Testis (tissue), 2 donors: ENCODE measurements at regions not wholly inside any gene's neighbourhood (a gene's known extent, or its start where the extent isn't known, plus 50 kb on each side); places are given as distances from the start of the nearest gene placed in this dataset.

Experiments used
- DNase-seq: peaks from one replicate; pipeline ENCODE4 v3.0.0-alpha.2; 2019
- H3K27ac ChIP-seq, 2 donors: fragments of 200-600 bp; sonication (generic); one replicate each; pipeline ENCODE4 v1.5.1; 2019
- H3K27me3 ChIP-seq: fragments of 200-600 bp; sonication (generic); one replicate; pipeline ENCODE4 v1.5.1; 2019
- H3K36me3 ChIP-seq: fragments of 200-600 bp; sonication (generic); one replicate; pipeline ENCODE4 v1.5.1; 2017; ENCODE audit warnings: low read depth; ENCODE audit errors: missing control alignments
- H3K4me1 ChIP-seq: fragments of 200-600 bp; sonication (generic); one replicate; pipeline ENCODE4 v1.5.1; 2019
- H3K4me3 ChIP-seq, 2 donors: fragments of 200-600 bp; sonication (generic); one replicate each; pipeline ENCODE4 v1.5.1; 2017 to 2019
- H3K9me3 ChIP-seq: fragments of 200-600 bp; sonication (generic); one replicate; pipeline ENCODE4 v1.5.1; 2017
- POLR2A ChIP-seq: fragments of 450-650 bp; IDR thresholded peaks from one replicate; pipeline ENCODE4 v1.6.1; 2017; ENCODE audit warnings: antibody characterized with exemption, mild to moderate bottlenecking, moderate library complexity
- WGBS, 2 donors: methylation state at CpG; one replicate each; pipeline ENCODE4 v1.1.5; 2018; 5-methylcytosine and 5-hydroxymethylcytosine counted together
- intact Hi-C: fragments of 100-400 bp; cut with DNase I; formaldehyde crosslinking; loops from one replicate; pipeline ENCODE4 v1.15.1; 2023; ENCODE audit warnings: low total_unique reads
- TF ChIP-seq, protein P1 (sequence below), 3 experiments: fragments of 450-650 bp in 2 of 3; fragments of 200-600 bp in 1 of 3; sonication (generic) in 1 of 3; IDR thresholded peaks; one replicate each; pipeline ENCODE4 v1.5.1; 2016 to 2019; ENCODE audit warnings: antibody characterized with exemption in 3 of 3, mild to moderate bottlenecking in 2 of 3, moderate library complexity in 1 of 3

- 94 to 98% methylated on average over 2 of the region's 2 CpGs for WGBS, 2 donors
Observed at GRCh38 chr11:41978945-41979344, 519.5 kb upstream of the LRRC4C start.

GRCh38 chr11:41980741-41981140 lies 521.3 kb upstream of the LRRC4C start:
- 94 to 98% methylated on average over 2 of the region's 2 CpGs for WGBS, 2 donors
- DNase-seq = no peak
- intact Hi-C loops = no loop called here

More at GRCh38 chr11:41978945-41979344, 519.5 kb upstream of the LRRC4C start:
- Histone ChIP-seq H3K27me3 (no peaks in the 10 kb centered on the region), H3K4me3 (no peak overlapping the region), H3K4me1 (no peaks in the 10 kb centered on the region), H3K9me3 (no peaks in the 10 kb centered on the region), H3K36me3 (no peaks in the 10 kb centered on the region), H3K27ac (no peak overlapping the region)
- intact Hi-C loops = no loop called here
- DNase-seq = no peak
- TF ChIP-seq, protein P1, sequence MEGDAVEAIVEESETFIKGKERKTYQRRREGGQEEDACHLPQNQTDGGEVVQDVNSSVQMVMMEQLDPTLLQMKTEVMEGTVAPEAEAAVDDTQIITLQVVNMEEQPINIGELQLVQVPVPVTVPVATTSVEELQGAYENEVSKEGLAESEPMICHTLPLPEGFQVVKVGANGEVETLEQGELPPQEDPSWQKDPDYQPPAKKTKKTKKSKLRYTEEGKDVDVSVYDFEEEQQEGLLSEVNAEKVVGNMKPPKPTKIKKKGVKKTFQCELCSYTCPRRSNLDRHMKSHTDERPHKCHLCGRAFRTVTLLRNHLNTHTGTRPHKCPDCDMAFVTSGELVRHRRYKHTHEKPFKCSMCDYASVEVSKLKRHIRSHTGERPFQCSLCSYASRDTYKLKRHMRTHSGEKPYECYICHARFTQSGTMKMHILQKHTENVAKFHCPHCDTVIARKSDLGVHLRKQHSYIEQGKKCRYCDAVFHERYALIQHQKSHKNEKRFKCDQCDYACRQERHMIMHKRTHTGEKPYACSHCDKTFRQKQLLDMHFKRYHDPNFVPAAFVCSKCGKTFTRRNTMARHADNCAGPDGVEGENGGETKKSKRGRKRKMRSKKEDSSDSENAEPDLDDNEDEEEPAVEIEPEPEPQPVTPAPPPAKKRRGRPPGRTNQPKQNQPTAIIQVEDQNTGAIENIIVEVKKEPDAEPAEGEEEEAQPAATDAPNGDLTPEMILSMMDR (IDR thresholded peaks at IDR 0.05) = no peak
- no peak for TF ChIP-seq POLR2A

DNA sequence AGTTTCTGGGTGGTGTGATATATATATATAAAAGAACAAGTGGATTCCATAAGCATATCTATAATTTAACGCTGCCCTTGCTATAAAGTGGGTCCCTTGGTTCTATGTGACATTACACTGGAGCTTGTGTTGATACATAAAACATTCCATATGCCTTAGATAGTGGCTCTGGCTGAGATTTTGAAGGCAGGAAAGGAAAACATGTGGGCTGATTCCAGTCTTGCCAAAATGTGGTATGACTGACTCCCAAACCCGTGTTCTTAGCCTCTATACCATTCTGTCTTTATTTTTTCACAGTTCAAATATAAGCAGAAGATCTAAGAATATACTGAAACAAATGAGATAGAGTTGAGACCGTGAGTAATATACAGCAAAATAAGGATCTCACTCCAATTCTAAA lies 522.8 kb upstream of the LRRC4C start:
- Histone ChIP-seq H3K4me1 (no peaks in the 10 kb centered on the region), H3K27me3 (no peaks in the 10 kb centered on the region), H3K27ac (no peak overlapping the region), H3K9me3 (no peaks in the 10 kb centered on the region), H3K36me3 (no peaks in the 10 kb centered on the region), H3K4me3 (no peak overlapping the region)
- 79 to 91% methylated on average over 3 of the region's 3 CpGs for WGBS, 2 donors
- DNase-seq = no peak
- TF ChIP-seq, protein P1 (IDR thresholded peaks at IDR 0.05) = no peak
- TF ChIP-seq POLR2A = no peak
- intact Hi-C loops = no loop called here

More at GRCh38 chr11:41980741-41981140, 521.3 kb upstream of the LRRC4C start:
- Histone ChIP-seq H3K9me3 (no peaks in the 10 kb centered on the region), H3K4me3 (no peak overlapping the region), H3K27me3 (no peaks in the 10 kb centered on the region), H3K4me1 (no peaks in the 10 kb centered on the region), H3K27ac (no peak overlapping the region), H3K36me3 (no peaks in the 10 kb centered on the region)
- no peak for TF ChIP-seq POLR2A
- TF ChIP-seq, protein P1 (IDR thresholded peaks at IDR 0.05) = no peak

GRCh38 chr11:41982975-41983374 lies 523.5 kb upstream of the LRRC4C start:
- no peak overlapping the region for H3K4me3 ChIP-seq
- no peak for DNase-seq
- H3K27me3 ChIP-seq = no peaks in the 10 kb centered on the region
- TF ChIP-seq, protein P1 (IDR thresholded peaks at IDR 0.05) = no peak
- TF ChIP-seq POLR2A = no peak
- H3K9me3 ChIP-seq = no peaks in the 10 kb centered on the region
- intact Hi-C loops = no loop called here
- no peaks in the 10 kb centered on the region for H3K4me1 ChIP-seq
- H3K27ac ChIP-seq = no peak overlapping the region
- H3K36me3 ChIP-seq = no peaks in the 10 kb centered on the region
- WGBS, 2 donors = 82 to 86% methylated on average over 3 of the region's 3 CpGs

DNA sequence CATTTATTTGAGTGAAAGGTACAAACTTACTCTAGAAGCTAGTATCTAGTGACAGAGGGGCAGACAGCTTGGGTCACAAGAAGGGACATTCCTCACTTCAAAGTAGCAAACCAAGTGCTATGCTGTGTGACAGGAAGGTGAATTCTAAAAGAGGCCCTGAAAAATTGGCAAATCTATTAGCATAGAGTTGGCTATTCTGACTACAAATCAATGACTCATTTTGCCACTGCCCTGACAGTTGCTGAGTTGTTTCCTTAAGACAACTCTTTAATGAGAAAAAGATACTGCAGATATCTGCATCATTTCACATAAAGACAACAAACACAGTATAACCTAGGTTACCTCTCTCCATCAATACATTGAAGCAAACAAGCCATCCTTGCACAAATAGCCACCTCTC lies 524.0 kb upstream of the LRRC4C start:
- intact Hi-C loops = no loop called here
- Histone ChIP-seq H3K36me3 (no peaks in the 10 kb centered on the region), H3K27ac (no peak overlapping the region), H3K27me3 (no peaks in the 10 kb centered on the region), H3K4me3 (no peak overlapping the region), H3K9me3 (no peaks in the 10 kb centered on the region), H3K4me1 (no peaks in the 10 kb centered on the region)
- no peak for DNase-seq
- TF ChIP-seq POLR2A = no peak
- TF ChIP-seq, protein P1 (IDR thresholded peaks at IDR 0.05) = no peak
